GM13976 (cell line): ENCODE measurements at regions not wholly inside any gene's neighbourhood (a gene's known extent, or its start where the extent isn't known, plus 50 kb on each side); places are given as distances from the start of the nearest gene placed in this dataset.
"Not testable (repeated sequence)": the region's sequence is repeated elsewhere in the genome, so short reads cannot be mapped to it uniquely, and the experiment has no call there.

ENCODE experiments used
- DNase-seq: peaks from one replicate; pipeline ENCODE4 v3.0.0; 2012; ENCODE audit warnings: low spot score
- CTCF ChIP-seq: IDR thresholded peaks from 2 replicates; pipeline ENCODE4 v1.5.1; 2012; ENCODE audit warnings: borderline replicate concordance, mild to moderate bottlenecking; ENCODE audit not compliant: insufficient read depth; ENCODE audit errors: extremely low read depth, missing control alignments, control extremely low read depth
- in situ Hi-C: fragments of 300-500 bp; cut with MboI; formaldehyde crosslinking; loops from one replicate; pipeline ENCODE4 v1.12.0; 2022; ENCODE audit warnings: low sequenced_read_pairs, mixed read lengths, inconsistent platforms; ENCODE audit not compliant: unreplicated experiment

- in situ Hi-C loops, result no loop called here
- no peak for TF ChIP-seq CTCF
- no peak for DNase-seq
Measured at GRCh38 chr4:84146300-84146959, 352.7 kb downstream of the NKX6-1 start.

- DNase-seq, result no peak
- TF ChIP-seq CTCF, result no peak
- in situ Hi-C loops, result no loop called here
Measured at GRCh38 chr4:84145176-84145575, 353.9 kb downstream of the NKX6-1 start.

GRCh38 chr4:84126911-84127310, 372.2 kb downstream of the NKX6-1 start:
- DNase-seq, in situ Hi-C loops: not testable (repeated sequence)

- no peak for TF ChIP-seq CTCF
Measured at GRCh38 chr4:84126061-84126787, 372.9 kb downstream of the NKX6-1 start.

GRCh38 chr4:84110040-84110439, 389.1 kb downstream of the NKX6-1 start:
- TF ChIP-seq CTCF, result no peak
- in situ Hi-C loops, result no loop called here
- DNase-seq, result no peak

More at GRCh38 chr4:84126061-84126787, 372.9 kb downstream of the NKX6-1 start:
- in situ Hi-C loops, result no loop called here
- no peak for DNase-seq

GRCh38 chr4:84101653-84102625, 397.2 kb downstream of the NKX6-1 start:
- DNase-seq, in situ Hi-C loops: not testable (repeated sequence)

- TF ChIP-seq CTCF, result no peak
- in situ Hi-C loops, result no loop called here
- no peak for DNase-seq
Measured at GRCh38 chr4:84100071-84100470, 399.0 kb downstream of the NKX6-1 start.
